HG02840 (cell line): ENCODE measurements at regions not wholly inside any gene's neighbourhood (a gene's known extent, or its start where the extent isn't known, plus 50 kb on each side); places are given as distances from the start of the nearest gene placed in this dataset.

Source experiments
- ATAC-seq: cut with Tn5 transposase; IDR thresholded peaks from one replicate; pipeline ENCODE4 v1.9.1; 2021; ENCODE audit warnings: mild to moderate bottlenecking, moderate library complexity, moderate number of reproducible peaks; ENCODE audit not compliant: unreplicated experiment, low FRiP score

GRCh38 chr5:167602067-167602466, 689.4 kb upstream of the WWC1 start:
- ATAC-seq: no peak

GRCh38 chr5:167603135-167603534, 688.3 kb upstream of the WWC1 start:
- no peak for ATAC-seq

GRCh38 chr5:167608390-167609272, 682.8 kb upstream of the WWC1 start:
- no peak for ATAC-seq

GRCh38 chr5:167614294-167615021, 677.0 kb upstream of the WWC1 start:
- ATAC-seq: no peak

- ATAC-seq: no peak
These were observed 675.2 kb upstream of the WWC1 start for GRCh38 chr5:167616043-167616890.

- no peak for ATAC-seq
These were observed 668.1 kb upstream of the WWC1 start for GRCh38 chr5:167623354-167623753.

GRCh38 chr5:167624053-167624452, 667.4 kb upstream of the WWC1 start:
- no peak for ATAC-seq

GRCh38 chr5:167626341-167627123, 664.9 kb upstream of the WWC1 start:
- ATAC-seq: no peak

- ATAC-seq: no peak
These were observed 661.8 kb upstream of the WWC1 start for GRCh38 chr5:167629634-167630033.

GRCh38 chr5:167631191-167631590, 660.3 kb upstream of the WWC1 start:
- no peak for ATAC-seq

GRCh38 chr5:167633114-167633513, 658.3 kb upstream of the WWC1 start:
- no peak for ATAC-seq

- no peak for ATAC-seq
These were observed 657.5 kb upstream of the WWC1 start for GRCh38 chr5:167633931-167634341.

GRCh38 chr5:167634432-167634831, 657.0 kb upstream of the WWC1 start:
- ATAC-seq: no peak

- no peak for ATAC-seq
These were observed 652.6 kb upstream of the WWC1 start for GRCh38 chr5:167638816-167639215.

- no peak for ATAC-seq
These were observed 652.2 kb upstream of the WWC1 start for GRCh38 chr5:167639273-167639672.

GRCh38 chr5:167639766-167640165, 651.7 kb upstream of the WWC1 start:
- no peak for ATAC-seq

- ATAC-seq: no peak
These were observed 649.3 kb upstream of the WWC1 start for GRCh38 chr5:167642181-167642580.

GRCh38 chr5:167642779-167643517, 648.5 kb upstream of the WWC1 start:
- no peak for ATAC-seq

GRCh38 chr5:167643631-167644280, 647.7 kb upstream of the WWC1 start:
- ATAC-seq: no peak
